Kidney epithelial cell (primary cell): ENCODE measurements at regions not wholly inside any gene's neighbourhood (a gene's known extent, or its start where the extent isn't known, plus 50 kb on each side); places are given as distances from the start of the nearest gene placed in this dataset.

Experiments used
- DNase-seq: peaks from one replicate; pipeline ENCODE4 v3.0.0-alpha.2; 2010; ENCODE audit warnings: low read depth
- H3K27me3 ChIP-seq: 2 replicates; pipeline ENCODE4 v1.6.0; 2011; ENCODE audit warnings: low read length; ENCODE audit not compliant: control insufficient read depth, insufficient read depth
- H3K36me3 ChIP-seq: 2 replicates; pipeline ENCODE4 v1.5.1; 2011; ENCODE audit warnings: low read length; ENCODE audit not compliant: control insufficient read depth, insufficient read depth
- H3K4me3 ChIP-seq: 2 replicates; pipeline ENCODE4 v1.5.1; 2011; ENCODE audit warnings: low read depth, mild to moderate bottlenecking, control low read depth, low read length
- TF ChIP-seq, protein P1 (sequence below): IDR thresholded peaks from 2 replicates; pipeline ENCODE4 v1.5.1; 2011; ENCODE audit warnings: mild to moderate bottlenecking, moderate library complexity, low read length, control low read depth, inconsistent platforms; ENCODE audit not compliant: insufficient read depth, poor library complexity, severe bottlenecking

DNA sequence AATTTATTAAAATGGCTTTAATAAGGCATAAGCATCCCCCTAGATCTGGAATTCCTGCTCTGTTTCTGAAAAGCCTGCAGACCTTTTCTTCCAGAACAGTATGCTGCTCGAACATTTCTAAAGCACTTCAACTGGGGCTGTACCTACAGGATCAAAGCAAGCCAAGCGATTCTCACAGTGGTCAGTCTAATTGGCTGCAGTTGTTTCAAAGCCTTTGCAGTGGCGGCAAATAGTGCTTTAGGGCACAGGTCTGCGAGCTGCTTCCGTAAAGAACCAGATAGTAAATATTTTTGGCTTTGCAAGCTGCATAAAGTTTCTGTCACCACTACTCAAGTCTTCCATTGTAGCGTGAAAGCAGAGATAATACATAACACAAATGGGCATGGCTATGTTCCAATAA lies 88.9 kb upstream of the FBXL4 start:
- Histone ChIP-seq H3K4me3 (no peak overlapping the region), H3K27me3 (no peaks in the 10 kb centered on the region), H3K36me3 (no peaks in the 10 kb centered on the region)
- no peak for DNase-seq
- TF ChIP-seq, protein P1, sequence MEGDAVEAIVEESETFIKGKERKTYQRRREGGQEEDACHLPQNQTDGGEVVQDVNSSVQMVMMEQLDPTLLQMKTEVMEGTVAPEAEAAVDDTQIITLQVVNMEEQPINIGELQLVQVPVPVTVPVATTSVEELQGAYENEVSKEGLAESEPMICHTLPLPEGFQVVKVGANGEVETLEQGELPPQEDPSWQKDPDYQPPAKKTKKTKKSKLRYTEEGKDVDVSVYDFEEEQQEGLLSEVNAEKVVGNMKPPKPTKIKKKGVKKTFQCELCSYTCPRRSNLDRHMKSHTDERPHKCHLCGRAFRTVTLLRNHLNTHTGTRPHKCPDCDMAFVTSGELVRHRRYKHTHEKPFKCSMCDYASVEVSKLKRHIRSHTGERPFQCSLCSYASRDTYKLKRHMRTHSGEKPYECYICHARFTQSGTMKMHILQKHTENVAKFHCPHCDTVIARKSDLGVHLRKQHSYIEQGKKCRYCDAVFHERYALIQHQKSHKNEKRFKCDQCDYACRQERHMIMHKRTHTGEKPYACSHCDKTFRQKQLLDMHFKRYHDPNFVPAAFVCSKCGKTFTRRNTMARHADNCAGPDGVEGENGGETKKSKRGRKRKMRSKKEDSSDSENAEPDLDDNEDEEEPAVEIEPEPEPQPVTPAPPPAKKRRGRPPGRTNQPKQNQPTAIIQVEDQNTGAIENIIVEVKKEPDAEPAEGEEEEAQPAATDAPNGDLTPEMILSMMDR: no peak

DNA sequence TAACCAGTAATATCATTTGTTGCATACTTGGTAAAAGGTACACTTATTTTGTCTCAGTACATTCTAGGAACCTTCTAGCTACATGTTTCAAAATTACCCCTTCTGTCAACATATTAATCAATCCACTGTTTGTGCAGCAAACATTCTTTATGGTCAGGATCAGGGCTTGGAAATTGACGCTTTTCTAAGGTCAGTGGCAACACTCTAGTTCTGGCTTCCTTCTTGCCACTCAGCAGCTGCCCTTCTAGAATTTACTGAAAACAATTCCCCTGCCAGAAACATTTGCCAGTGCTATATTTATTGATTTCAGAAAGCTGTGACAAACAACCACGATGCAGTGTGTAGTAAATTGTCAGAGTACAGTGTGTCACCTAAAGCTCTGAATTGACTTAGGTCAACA lies 84.7 kb upstream of the FBXL4 start:
- DNase-seq: no peak
- Histone ChIP-seq H3K4me3 (no peak overlapping the region), H3K36me3 (no peaks in the 10 kb centered on the region), H3K27me3 (no peaks in the 10 kb centered on the region)
- TF ChIP-seq, protein P1: no peak

DNA sequence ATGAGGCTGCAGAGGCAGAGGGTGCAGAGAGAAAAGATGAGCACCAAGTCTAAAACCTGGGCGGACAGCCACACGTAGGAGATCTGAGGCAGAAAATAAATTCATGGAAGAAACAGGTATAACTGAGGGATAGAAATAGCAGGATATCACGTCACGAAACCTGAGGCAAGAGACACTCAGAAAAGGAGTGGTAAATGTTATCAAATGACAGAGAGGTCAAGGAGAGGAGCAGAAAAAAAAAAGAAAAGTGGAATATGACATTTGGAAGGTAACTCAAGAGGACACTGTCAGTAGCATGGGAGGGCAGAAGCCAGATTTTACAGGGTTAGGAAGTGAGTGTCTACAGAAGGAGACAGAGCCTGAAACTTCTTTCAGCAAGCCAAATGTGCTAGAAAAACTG lies 84.2 kb upstream of the FBXL4 start:
- TF ChIP-seq, protein P1: no peak
- H3K4me3 ChIP-seq: no peak overlapping the region
- H3K36me3 ChIP-seq: no peaks in the 10 kb centered on the region
- no peak for DNase-seq
- H3K27me3 ChIP-seq: no peaks in the 10 kb centered on the region

DNA sequence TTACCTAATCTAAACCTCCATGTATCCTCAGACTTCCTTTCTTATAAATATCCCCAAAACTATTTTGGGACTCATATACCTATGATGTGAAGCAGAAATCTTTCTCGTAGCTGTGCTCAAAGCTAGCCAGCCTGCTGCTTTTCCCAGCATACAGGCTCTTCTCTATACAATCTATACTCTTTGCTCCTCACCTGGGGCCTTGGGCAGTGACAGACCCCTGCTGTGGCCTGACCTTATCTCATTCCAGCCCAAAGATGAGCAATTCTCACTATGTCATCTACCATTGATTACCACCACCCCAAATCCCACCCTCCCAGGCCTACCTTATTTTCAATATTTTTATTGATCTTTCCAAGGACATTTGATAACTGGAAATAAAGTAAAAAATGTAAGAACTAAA lies 83.2 kb upstream of the FBXL4 start:
- Histone ChIP-seq H3K27me3 (no peaks in the 10 kb centered on the region), H3K4me3 (no peak overlapping the region), H3K36me3 (no peaks in the 10 kb centered on the region)
- DNase-seq: no peak
- TF ChIP-seq, protein P1: no peak

DNA sequence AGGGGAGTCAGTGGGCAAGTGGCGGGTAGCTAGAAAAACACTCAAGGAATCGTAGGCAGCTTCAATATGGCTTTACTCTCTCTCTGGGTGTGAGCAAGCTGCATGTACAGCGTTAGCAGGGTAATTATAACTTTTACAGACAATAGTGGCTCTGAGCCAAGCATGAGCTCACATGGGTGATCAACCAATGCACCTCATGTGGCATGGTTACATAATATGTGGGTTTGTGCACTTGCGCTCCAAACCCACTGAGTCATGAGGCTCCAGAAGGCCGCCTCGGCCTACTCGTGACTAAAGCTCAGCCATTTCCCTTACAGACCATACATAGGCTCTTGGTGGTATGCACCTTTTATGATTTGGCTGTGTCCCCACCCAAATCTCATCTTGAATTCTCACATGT lies 78.4 kb upstream of the FBXL4 start:
- TF ChIP-seq, protein P1: no peak
- DNase-seq: no peak
- Histone ChIP-seq H3K27me3 (no peaks in the 10 kb centered on the region), H3K36me3 (no peaks in the 10 kb centered on the region), H3K4me3 (no peak overlapping the region)

DNA sequence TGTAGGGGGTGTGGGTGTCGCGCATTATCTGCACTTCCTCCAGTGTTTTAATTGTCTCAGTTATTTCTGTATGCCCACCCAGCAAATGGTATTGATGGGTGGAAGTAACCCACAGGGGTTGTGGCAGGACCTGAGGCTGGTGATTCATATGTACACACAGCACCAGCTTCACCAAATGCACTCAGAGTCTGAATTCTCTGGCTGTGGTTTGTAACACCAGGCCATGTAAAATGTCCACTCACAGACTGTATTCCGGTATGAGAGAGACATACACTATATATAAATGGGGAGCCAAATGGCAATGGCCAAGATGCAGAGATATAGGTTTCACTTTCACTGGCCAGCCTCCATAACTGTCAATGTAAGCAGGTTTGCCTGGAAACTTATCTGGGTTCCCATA lies 76.3 kb upstream of the FBXL4 start:
- Histone ChIP-seq H3K36me3 (no peaks in the 10 kb centered on the region), H3K27me3 (no peaks in the 10 kb centered on the region), H3K4me3 (no peak overlapping the region)
- no peak for DNase-seq
- TF ChIP-seq, protein P1: no peak
